IPS DF 6.9 (cell line): ENCODE measurements at regions not wholly inside any gene's neighbourhood (a gene's known extent, or its start where the extent isn't known, plus 50 kb on each side); places are given as distances from the start of the nearest gene placed in this dataset.

Source experiments
- DNase-seq: peaks from one replicate; pipeline ENCODE4 v3.0.0-alpha.2; 2013; ENCODE audit warnings: low read depth, low spot score
- H3K27ac ChIP-seq: one replicate; pipeline ENCODE4 v1.5.1; 2013; ENCODE audit warnings: low read length, control low read depth
- H3K27me3 ChIP-seq: 2 replicates; pipeline ENCODE4 v1.6.1; 2013; ENCODE audit warnings: mild to moderate bottlenecking, low read length; ENCODE audit not compliant: control insufficient read depth, insufficient read depth
- H3K36me3 ChIP-seq: 2 replicates; pipeline ENCODE4 v1.6.1; 2013; ENCODE audit warnings: low read length; ENCODE audit not compliant: control insufficient read depth, insufficient read depth
- H3K4me1 ChIP-seq: 2 replicates; pipeline ENCODE4 v1.6.1; 2013; ENCODE audit warnings: low read length; ENCODE audit not compliant: control insufficient read depth, insufficient read depth
- H3K4me3 ChIP-seq: 2 replicates; pipeline ENCODE4 v1.5.1; 2013; ENCODE audit warnings: mild to moderate bottlenecking, low read length
- H3K9me3 ChIP-seq: 2 replicates; pipeline ENCODE4 v1.6.1; 2013; ENCODE audit warnings: low read length, inconsistent platforms; ENCODE audit not compliant: control insufficient read depth, insufficient read depth
- whole genome bisulfite sequencing: extraction: QIAGEN DNeasy Blood & Tissue Kit; methylation state at CpG from one replicate; pipeline ENCODE4 v1.1.7; 2013; ENCODE audit warnings: mixed read lengths, missing lambda C conversion rate; ENCODE audit not compliant: insufficient read length, insufficient coverage; 5-methylcytosine and 5-hydroxymethylcytosine counted together

DNA sequence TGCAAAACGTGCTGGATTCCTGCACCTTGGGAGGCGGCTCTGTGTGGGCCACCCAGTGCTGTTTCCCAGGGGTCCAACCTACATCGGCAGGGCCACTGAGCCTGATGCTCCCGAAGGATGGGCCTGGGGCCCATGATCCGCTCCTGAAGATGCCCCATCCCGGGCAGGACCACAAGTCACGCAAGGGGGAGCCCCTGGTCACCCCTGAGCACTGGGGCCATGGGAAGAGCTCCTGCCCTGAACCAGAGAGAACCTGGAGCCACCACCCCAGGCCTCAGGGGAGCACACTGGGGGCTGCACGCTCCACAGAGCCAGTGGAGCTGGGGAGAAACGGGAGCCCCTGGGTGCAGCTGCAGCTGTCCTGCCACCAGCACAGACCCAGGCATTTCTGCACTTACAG, 124.6 kb upstream of the SFSWAP start:
- no peaks in the 10 kb centered on the region for H3K27me3 ChIP-seq
- H3K4me3 ChIP-seq = no peak overlapping the region
- no CpG with 5 or more reads among the region's 9 CpGs for WGBS
- no peaks in the 10 kb centered on the region for H3K36me3 ChIP-seq
- H3K27ac ChIP-seq = no peak overlapping the region
- no peak for DNase-seq
- H3K9me3 ChIP-seq = no peaks in the 10 kb centered on the region; the same call in 1 of the 2 replicates
- H3K4me1 ChIP-seq = peaks cover 2% of the 10 kb centered on the region; the same call in 1 of the 2 replicates

- WGBS = no CpG with 5 or more reads among the region's 3 CpGs
- Histone ChIP-seq H3K9me3 (no peaks in the 10 kb centered on the region; the same call in 1 of the 2 replicates), H3K27me3 (no peaks in the 10 kb centered on the region), H3K4me3 (no peak overlapping the region), H3K27ac (no peak overlapping the region), H3K36me3 (no peaks in the 10 kb centered on the region), H3K4me1 (peaks cover 3% of the 10 kb centered on the region; the same call in 1 of the 2 replicates)
- DNase-seq = no peak
These were observed 124.1 kb upstream of the SFSWAP start for GRCh38 chr12:131586761-131587160.

DNA sequence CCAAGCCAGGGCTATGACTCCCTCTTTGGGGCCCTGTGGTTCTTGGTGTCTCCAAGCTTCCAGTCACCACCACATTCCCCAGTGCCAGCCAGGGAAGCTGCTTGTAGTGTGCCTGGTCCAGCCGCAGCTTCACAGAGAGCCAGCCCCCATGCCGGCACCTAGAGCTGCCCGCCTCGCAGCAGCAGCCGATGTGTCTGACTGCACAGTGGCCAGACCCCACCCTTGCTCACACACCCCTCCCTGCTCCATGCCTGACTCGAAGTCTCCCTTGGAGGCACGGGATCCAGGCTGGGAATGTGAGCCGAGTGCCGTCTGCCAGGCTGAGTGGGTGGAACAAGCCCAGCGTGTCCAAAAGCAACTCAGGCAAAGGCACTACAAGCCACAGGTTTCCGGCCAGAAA, 123.3 kb upstream of the SFSWAP start:
- Histone ChIP-seq H3K4me3 (no peak overlapping the region), H3K9me3 (no peaks in the 10 kb centered on the region; the same call in 1 of the 2 replicates), H3K27me3 (no peaks in the 10 kb centered on the region), H3K4me1 (peaks cover 3% of the 10 kb centered on the region; the same call in 1 of the 2 replicates), H3K36me3 (no peaks in the 10 kb centered on the region), H3K27ac (no peak overlapping the region)
- WGBS = no CpG with 5 or more reads among the region's 11 CpGs
- DNase-seq = no peak

DNA sequence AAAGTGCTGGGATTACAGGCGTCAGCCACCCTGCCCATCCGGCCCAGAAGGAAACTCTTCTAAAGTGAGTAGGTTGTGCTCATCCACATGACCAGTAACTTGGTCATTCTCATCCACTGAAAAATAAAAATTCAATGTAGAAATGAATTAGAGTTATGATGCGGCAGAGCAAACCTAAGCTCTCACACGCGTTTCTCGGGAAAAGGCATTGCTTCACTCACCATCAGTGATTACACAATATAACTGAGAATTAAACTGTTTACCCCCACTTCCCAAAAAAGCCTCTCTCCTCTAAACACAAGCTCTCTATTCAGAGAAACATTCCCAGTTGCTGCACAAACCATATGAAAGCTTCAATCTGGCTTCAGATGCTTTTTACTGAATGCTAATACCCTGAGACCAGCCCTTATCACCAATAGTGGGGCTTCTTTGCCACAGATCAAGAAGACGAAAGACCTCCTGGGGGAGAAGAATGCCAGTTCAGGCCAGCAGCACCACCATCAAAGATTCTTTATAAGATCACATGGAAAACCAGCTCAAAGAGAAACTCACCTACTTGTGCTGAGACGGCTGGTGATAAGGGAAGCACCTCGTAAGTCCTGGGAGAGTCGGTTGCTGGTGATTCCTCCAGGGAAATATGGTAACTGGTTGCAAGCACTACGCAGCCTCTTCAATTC, 121.5 kb upstream of the SFSWAP start:
- H3K4me1 ChIP-seq = peaks cover 3% of the 10 kb centered on the region; the same call in 1 of the 2 replicates
- no peaks in the 10 kb centered on the region for H3K36me3 ChIP-seq
- H3K4me3 ChIP-seq = no peak overlapping the region
- no peaks in the 10 kb centered on the region; the same call in 1 of the 2 replicates for H3K9me3 ChIP-seq
- WGBS = no CpG with 5 or more reads among the region's 11 CpGs
- H3K27me3 ChIP-seq = no peaks in the 10 kb centered on the region
- DNase-seq = no peak
- H3K27ac ChIP-seq = no peak overlapping the region

- DNase-seq = no peak
- H3K4me1 ChIP-seq = peaks cover 3% of the 10 kb centered on the region; the same call in 1 of the 2 replicates
- no peaks in the 10 kb centered on the region for H3K36me3 ChIP-seq
- no peaks in the 10 kb centered on the region for H3K9me3 ChIP-seq
- H3K27me3 ChIP-seq = no peaks in the 10 kb centered on the region
- H3K27ac ChIP-seq = no peak overlapping the region
- H3K4me3 ChIP-seq = no peak overlapping the region
These were observed 120.9 kb upstream of the SFSWAP start for GRCh38 chr12:131589966-131590365.

DNA sequence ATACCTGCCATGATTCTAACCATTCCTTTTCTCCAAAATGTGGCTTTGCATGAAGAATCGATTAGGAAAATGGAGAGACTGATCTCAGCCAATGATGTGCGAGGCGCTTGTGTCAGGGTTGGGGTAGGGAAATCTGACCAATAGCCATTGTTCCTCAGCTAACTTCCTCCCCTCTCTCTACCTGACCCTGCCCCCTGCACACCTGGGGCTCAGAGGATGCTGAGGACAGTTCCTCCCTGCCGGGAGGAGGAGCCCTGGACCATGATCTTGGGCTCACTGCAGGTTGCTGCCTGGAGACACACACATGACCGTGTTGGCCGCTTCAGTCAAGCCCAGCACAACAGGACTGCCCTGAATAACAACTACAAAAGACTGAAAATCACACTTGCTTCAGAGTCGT, 119.8 kb upstream of the SFSWAP start:
- H3K4me1 ChIP-seq = peaks cover 3% of the 10 kb centered on the region; the same call in 1 of the 2 replicates
- H3K27me3 ChIP-seq = no peaks in the 10 kb centered on the region
- H3K36me3 ChIP-seq = no peaks in the 10 kb centered on the region
- no peaks in the 10 kb centered on the region for H3K9me3 ChIP-seq
- WGBS = no CpG with 5 or more reads among the region's 7 CpGs
- H3K4me3 ChIP-seq = no peak overlapping the region
- no peak overlapping the region for H3K27ac ChIP-seq
- no peak for DNase-seq

- DNase-seq = no peak
- no CpG with 5 or more reads among the region's 42 CpGs for WGBS
- no peak overlapping the region for H3K27ac ChIP-seq
- H3K4me3 ChIP-seq = no peak overlapping the region
- peaks cover 3% of the 10 kb centered on the region; the same call in 1 of the 2 replicates for H3K4me1 ChIP-seq
- H3K9me3 ChIP-seq = no peaks in the 10 kb centered on the region
- H3K36me3 ChIP-seq = no peaks in the 10 kb centered on the region
- no peaks in the 10 kb centered on the region for H3K27me3 ChIP-seq
These were observed 118.9 kb upstream of the SFSWAP start for GRCh38 chr12:131591714-131592709.

DNA sequence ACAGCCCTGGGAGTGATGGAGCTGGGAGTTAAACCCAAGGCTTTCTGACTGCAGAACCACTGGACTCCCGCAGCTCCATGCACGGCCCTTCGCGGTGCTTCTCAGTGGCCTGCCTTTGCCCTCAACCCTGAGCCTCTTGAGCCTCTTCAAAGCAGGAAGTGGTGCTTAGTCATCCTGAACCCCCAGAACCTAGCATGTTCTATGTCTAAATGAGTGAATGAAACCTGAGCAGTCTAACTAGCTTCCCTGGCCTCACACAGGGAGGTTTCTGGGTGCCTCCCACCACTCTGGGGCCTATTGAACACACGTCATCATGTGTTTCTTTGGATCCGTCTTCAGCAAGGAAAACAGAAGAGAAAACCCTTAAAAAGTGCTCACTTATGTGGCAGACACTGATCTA, 117.9 kb upstream of the SFSWAP start:
- H3K9me3 ChIP-seq = no peaks in the 10 kb centered on the region
- no peak overlapping the region for H3K4me3 ChIP-seq
- H3K4me1 ChIP-seq = peaks cover 3% of the 10 kb centered on the region; the same call in 1 of the 2 replicates
- H3K36me3 ChIP-seq = no peaks in the 10 kb centered on the region
- no CpG with 5 or more reads among the region's 6 CpGs for WGBS
- H3K27ac ChIP-seq = no peak overlapping the region
- H3K27me3 ChIP-seq = no peaks in the 10 kb centered on the region
- no peak for DNase-seq

- H3K4me1 ChIP-seq = peaks cover 3% of the 10 kb centered on the region; the same call in 1 of the 2 replicates
- H3K4me3 ChIP-seq = no peak overlapping the region
- H3K27ac ChIP-seq = no peak overlapping the region
- DNase-seq = no peak
- no peaks in the 10 kb centered on the region for H3K9me3 ChIP-seq
- no peaks in the 10 kb centered on the region for H3K27me3 ChIP-seq
- no peaks in the 10 kb centered on the region for H3K36me3 ChIP-seq
- whole genome bisulfite sequencing = no CpG with 5 or more reads among the region's 3 CpGs
These were observed 117.5 kb upstream of the SFSWAP start for GRCh38 chr12:131593406-131593805.

DNA sequence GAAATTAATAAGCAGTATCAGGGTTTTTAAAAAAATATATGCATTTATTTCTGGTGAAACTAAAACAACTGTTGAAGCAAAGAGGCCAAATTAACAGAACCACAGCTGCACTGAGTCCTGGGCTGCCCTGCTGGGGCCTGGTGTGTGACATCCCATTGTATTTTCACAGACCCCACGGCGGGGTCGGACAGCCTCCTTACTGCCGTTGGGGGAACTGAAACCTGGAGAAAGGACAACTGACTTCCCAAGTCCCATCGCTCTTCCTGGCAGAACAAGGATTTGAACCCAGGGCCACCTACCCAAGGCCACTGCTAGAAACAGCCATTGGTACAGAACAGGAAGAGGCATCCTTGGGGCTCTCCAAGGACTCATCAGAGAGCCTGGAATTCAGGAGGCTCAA, 114.8 kb upstream of the SFSWAP start:
- Histone ChIP-seq H3K4me1 (peaks cover 2% of the 10 kb centered on the region; the same call in 1 of the 2 replicates), H3K36me3 (no peaks in the 10 kb centered on the region), H3K4me3 (no peak overlapping the region), H3K27ac (no peak overlapping the region), H3K9me3 (no peaks in the 10 kb centered on the region), H3K27me3 (no peaks in the 10 kb centered on the region)
- no peak for DNase-seq
- no CpG with 5 or more reads among the region's 5 CpGs for WGBS
